Mesendoderm (in vitro differentiated cells): ENCODE measurements at regions not wholly inside any gene's neighbourhood (a gene's known extent, or its start where the extent isn't known, plus 50 kb on each side); places are given as distances from the start of the nearest gene placed in this dataset.
A peak's percentile ranks its signal among the peaks of the same experiment; 100 is the strongest.
"Not testable (repeated sequence)": the region's sequence is repeated elsewhere in the genome, so short reads cannot be mapped to it uniquely, and the experiment has no call there.

Experiments
- DNase-seq: peaks from one replicate; pipeline ENCODE4 v3.0.0; 2013
- H2AK5ac ChIP-seq: 2 replicates; pipeline ENCODE4 v1.6.1; 2013; ENCODE audit warnings: low read length, inconsistent platforms
- H2BK120ac ChIP-seq: 2 replicates; pipeline ENCODE4 v1.6.1; 2013; ENCODE audit warnings: low read depth, mild to moderate bottlenecking, low read length, moderate library complexity, mixed read lengths
- H2BK15ac ChIP-seq: replicated peaks from 2 replicates; pipeline ENCODE4 v1.6.1; 2013; ENCODE audit warnings: low read depth, mild to moderate bottlenecking, moderate library complexity
- H2BK5ac ChIP-seq: 2 replicates; pipeline ENCODE4 v1.6.1; 2013; ENCODE audit warnings: low read length, inconsistent platforms
- H3K18ac ChIP-seq: 2 replicates; pipeline ENCODE4 v1.6.1; 2013; ENCODE audit warnings: mild to moderate bottlenecking, low read length, mixed read lengths
- H3K23ac ChIP-seq: one replicate; pipeline ENCODE4 v1.6.1; 2013; ENCODE audit warnings: low read length
- H3K27ac ChIP-seq: 2 replicates; pipeline ENCODE4 v1.5.1; 2013; ENCODE audit warnings: low read depth, mild to moderate bottlenecking, inconsistent platforms, low read length, moderate library complexity
- H3K27me3 ChIP-seq: 2 replicates; pipeline ENCODE4 v1.6.1; 2013; ENCODE audit warnings: low read length, control low read depth, mild to moderate bottlenecking, inconsistent platforms; ENCODE audit not compliant: insufficient read depth, poor library complexity
- H3K36me3 ChIP-seq: 2 replicates; pipeline ENCODE4 v1.6.1; 2013; ENCODE audit warnings: low read length, inconsistent platforms; ENCODE audit not compliant: control insufficient read depth, insufficient read depth
- H3K4ac ChIP-seq: one replicate; pipeline ENCODE4 v1.6.1; 2013; ENCODE audit warnings: low read depth, mild to moderate bottlenecking, low read length, moderate library complexity
- H3K4me1 ChIP-seq: 2 replicates; pipeline ENCODE4 v1.6.1; 2013; ENCODE audit warnings: low read depth, low read length, inconsistent platforms; ENCODE audit not compliant: control insufficient read depth
- H3K4me2 ChIP-seq: 2 replicates; pipeline ENCODE4 v1.6.1; 2013; ENCODE audit warnings: low read length
- H3K4me3 ChIP-seq: 2 replicates; pipeline ENCODE4 v1.5.1; 2013; ENCODE audit warnings: mild to moderate bottlenecking, low read length
- H3K56ac ChIP-seq: one replicate; pipeline ENCODE4 v1.6.1; 2013; ENCODE audit warnings: low read length
- H3K79me1 ChIP-seq: 2 replicates; pipeline ENCODE4 v1.6.1; 2013; ENCODE audit warnings: low read length, inconsistent platforms
- H3K79me2 ChIP-seq: 2 replicates; pipeline ENCODE4 v1.6.1; 2013; ENCODE audit warnings: mild to moderate bottlenecking, low read length; ENCODE audit not compliant: control insufficient read depth, insufficient read depth
- H3K9ac ChIP-seq: 2 replicates; pipeline ENCODE4 v1.6.1; 2013; ENCODE audit warnings: low read length, inconsistent platforms
- H4K5ac ChIP-seq: one replicate; pipeline ENCODE4 v1.6.1; 2013; ENCODE audit warnings: low read length
- H4K8ac ChIP-seq: one replicate; pipeline ENCODE4 v1.6.1; 2013; ENCODE audit warnings: low read depth, mild to moderate bottlenecking, control low read depth, low read length, moderate library complexity
- WGBS: extraction: QIAGEN DNeasy Blood & Tissue Kit; methylation state at CpG from one replicate; pipeline ENCODE4 v1.1.7; 2013; ENCODE audit warnings: low lambda C conversion rate, missing lambda C conversion rate; ENCODE audit not compliant: insufficient coverage; ENCODE audit errors: extremely low coverage; 5-methylcytosine and 5-hydroxymethylcytosine counted together

GRCh38 chr2:13413989-13414388 is 697.3 kb downstream of the TRIB2 start:
- H3K79me2 ChIP-seq, result no peaks in the 10 kb centered on the region
- no peaks in the 10 kb centered on the region for H3K27me3 ChIP-seq
- no peak overlapping the region for H3K4ac ChIP-seq
- H2AK5ac ChIP-seq, result no peak overlapping the region
- no CpG with 5 or more reads among the region's 1 CpG for WGBS
- no peak overlapping the region for H3K4me3 ChIP-seq
- H3K9ac ChIP-seq, result no peak overlapping the region
- no peaks in the 10 kb centered on the region for H3K36me3 ChIP-seq
- peak; percentile 52 for DNase-seq
- H3K23ac ChIP-seq, result no peak overlapping the region
- no peaks in the 10 kb centered on the region for H3K4me1 ChIP-seq
- no peak overlapping the region for H2BK120ac ChIP-seq
- H2BK5ac ChIP-seq, result no peak overlapping the region
- no peak overlapping the region for H4K5ac ChIP-seq
- H2BK15ac ChIP-seq, result no peak overlapping the region
- no peaks in the 10 kb centered on the region for H3K79me1 ChIP-seq
- H3K18ac ChIP-seq, result no peak overlapping the region
- H4K8ac ChIP-seq, result no peak overlapping the region
- H3K56ac ChIP-seq, result no peak overlapping the region
- no peak overlapping the region for H3K27ac ChIP-seq
- no peak overlapping the region for H3K4me2 ChIP-seq

DNA sequence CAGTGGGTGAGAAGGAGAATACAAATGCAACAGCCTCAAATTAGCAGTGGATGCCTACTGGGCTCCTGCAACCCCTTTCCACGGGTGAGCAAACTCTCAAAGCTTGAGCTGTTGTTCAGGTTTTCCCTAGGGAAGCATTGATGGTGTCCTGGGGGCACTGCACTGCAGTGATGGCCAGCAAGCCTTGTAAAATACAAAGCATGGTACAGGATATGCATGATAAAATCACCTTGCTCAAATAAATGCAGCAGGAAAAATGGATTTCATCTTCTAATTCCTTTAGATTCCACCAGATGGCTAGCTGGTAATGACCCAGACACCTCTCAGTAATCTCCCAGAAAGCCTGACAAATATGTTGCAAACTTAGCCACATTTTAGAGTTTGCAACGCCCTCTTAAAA is 698.2 kb downstream of the TRIB2 start:
- Histone ChIP-seq H2BK15ac (no peak overlapping the region), H3K23ac (no peak overlapping the region), H2AK5ac (no peak overlapping the region), H3K4me3 (no peak overlapping the region), H3K4me1 (no peaks in the 10 kb centered on the region), H4K8ac (no peak overlapping the region), H3K79me1 (no peaks in the 10 kb centered on the region), H3K27me3 (no peaks in the 10 kb centered on the region), H3K27ac (no peak overlapping the region), H2BK120ac (no peak overlapping the region), H3K18ac (no peak overlapping the region), H3K9ac (no peak overlapping the region), H3K4me2 (no peak overlapping the region), H3K4ac (no peak overlapping the region), H3K79me2 (no peaks in the 10 kb centered on the region), H2BK5ac (no peak overlapping the region), H4K5ac (no peak overlapping the region), H3K56ac (no peak overlapping the region), H3K36me3 (no peaks in the 10 kb centered on the region)
- no peak for DNase-seq
- WGBS, result no CpG with 5 or more reads among the region's 2 CpGs

DNA sequence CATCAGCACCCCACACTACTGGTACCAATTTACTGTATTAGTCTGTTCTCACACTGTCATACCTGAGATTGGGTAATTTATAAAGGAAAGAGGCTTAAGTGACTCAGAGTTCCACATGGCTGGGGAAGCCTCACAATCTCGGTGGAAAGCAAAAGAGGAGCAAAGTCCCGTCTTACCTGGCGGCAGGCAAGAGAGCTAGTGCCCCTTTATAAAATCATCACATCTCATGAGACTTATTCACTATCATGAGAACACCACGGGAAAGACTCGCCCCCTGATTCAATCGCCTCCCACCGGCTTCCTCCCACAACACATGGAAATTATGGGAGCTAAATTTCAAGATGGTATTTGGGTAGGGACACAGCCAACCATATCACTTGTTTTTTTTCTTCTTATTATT is 717.2 kb downstream of the TRIB2 start:
- H3K27me3 ChIP-seq, result no peaks in the 10 kb centered on the region
- H3K4ac ChIP-seq, result no peak overlapping the region
- H2BK15ac ChIP-seq, result no peak overlapping the region
- no peaks in the 10 kb centered on the region for H3K4me1 ChIP-seq
- H2BK120ac ChIP-seq, result no peak overlapping the region
- H3K36me3 ChIP-seq, result no peaks in the 10 kb centered on the region
- no peak overlapping the region for H4K8ac ChIP-seq
- H3K18ac ChIP-seq, result no peak overlapping the region
- DNase-seq, result no peak
- no peaks in the 10 kb centered on the region for H3K79me2 ChIP-seq
- H3K4me2 ChIP-seq, result no peak overlapping the region
- no peaks in the 10 kb centered on the region for H3K79me1 ChIP-seq
- no peak overlapping the region for H3K23ac ChIP-seq
- no peak overlapping the region for H3K27ac ChIP-seq
- H3K4me3 ChIP-seq, result no peak overlapping the region
- no peak overlapping the region for H3K56ac ChIP-seq
- no peak overlapping the region for H2BK5ac ChIP-seq
- WGBS, result no CpG with 5 or more reads among the region's 7 CpGs
- no peak overlapping the region for H2AK5ac ChIP-seq
- H4K5ac ChIP-seq, result no peak overlapping the region
- no peak overlapping the region for H3K9ac ChIP-seq

GRCh38 chr2:13443554-13444261 is 727.0 kb downstream of the TRIB2 start:
- not testable (repeated sequence) for H3K27ac ChIP-seq, H3K56ac ChIP-seq, H2AK5ac ChIP-seq, H3K23ac ChIP-seq, H3K4ac ChIP-seq, H3K4me3 ChIP-seq, H4K5ac ChIP-seq, H2BK120ac ChIP-seq, DNase-seq, H3K4me2 ChIP-seq, H3K36me3 ChIP-seq, H3K79me1 ChIP-seq, H3K9ac ChIP-seq, H3K18ac ChIP-seq, H4K8ac ChIP-seq, H3K27me3 ChIP-seq, H3K4me1 ChIP-seq, H2BK15ac ChIP-seq, H3K79me2 ChIP-seq, H2BK5ac ChIP-seq
- no CpG with 5 or more reads among the region's 4 CpGs for WGBS

DNA sequence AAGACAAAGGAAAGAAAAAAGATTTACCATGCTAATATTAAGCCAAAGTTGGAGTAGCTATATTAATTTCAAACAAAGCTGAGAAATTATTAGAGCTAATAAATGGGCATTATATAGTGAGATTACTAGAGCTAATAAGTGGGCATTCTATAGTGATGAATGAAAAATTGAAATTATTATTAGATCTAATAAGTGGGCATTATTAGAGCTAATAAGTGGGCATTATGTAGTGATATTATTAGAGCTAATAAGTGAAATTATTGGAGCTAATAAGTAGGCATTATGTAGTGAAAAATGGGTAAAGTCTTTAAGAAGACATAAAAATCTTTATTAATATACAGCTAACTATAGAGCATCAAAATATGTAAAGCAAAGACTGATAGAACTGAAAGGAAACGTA is 745.7 kb downstream of the TRIB2 start:
- Histone ChIP-seq H3K9ac (no peak overlapping the region), H2BK5ac (no peak overlapping the region), H3K4me1 (no peaks in the 10 kb centered on the region), H3K27ac (no peak overlapping the region), H2AK5ac (no peak overlapping the region), H2BK15ac (no peak overlapping the region), H3K18ac (no peak overlapping the region), H3K56ac (no peak overlapping the region), H3K79me2 (no peaks in the 10 kb centered on the region), H4K5ac (no peak overlapping the region), H3K79me1 (no peaks in the 10 kb centered on the region), H3K27me3 (no peaks in the 10 kb centered on the region), H3K4me3 (no peak overlapping the region), H4K8ac (no peak overlapping the region), H3K4ac (no peak overlapping the region), H3K4me2 (no peak overlapping the region), H3K36me3 (no peaks in the 10 kb centered on the region), H3K23ac (no peak overlapping the region), H2BK120ac (no peak overlapping the region)
- WGBS, result no CpG with 5 or more reads among the region's 1 CpG
- DNase-seq, result no peak

DNA sequence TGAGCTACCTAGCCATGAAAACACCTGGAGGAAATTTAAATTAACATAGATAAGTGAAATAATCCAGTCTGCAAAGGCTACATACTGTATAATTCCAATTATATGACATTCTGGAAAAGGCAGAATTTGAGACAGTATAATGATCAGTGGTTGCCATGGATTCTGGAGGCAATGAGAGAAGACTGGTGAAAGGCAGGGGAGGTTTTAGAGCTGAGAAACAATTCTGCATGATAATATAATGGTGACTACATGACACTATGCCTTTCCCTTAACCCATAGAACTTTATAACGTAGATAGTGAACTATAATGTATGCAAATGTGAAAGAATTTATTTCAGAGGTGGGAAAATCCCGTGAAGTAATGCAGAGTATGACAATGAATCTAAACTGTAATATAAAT is 749.3 kb downstream of the TRIB2 start:
- no peak overlapping the region for H2BK5ac ChIP-seq
- H2AK5ac ChIP-seq, result no peak overlapping the region
- no peak overlapping the region for H4K8ac ChIP-seq
- H3K4ac ChIP-seq, result no peak overlapping the region
- H2BK120ac ChIP-seq, result no peak overlapping the region
- DNase-seq, result no peak
- no peak overlapping the region for H4K5ac ChIP-seq
- H3K9ac ChIP-seq, result no peak overlapping the region
- no peak overlapping the region for H3K23ac ChIP-seq
- no CpG with 5 or more reads among the region's 2 CpGs for WGBS
- no peak overlapping the region for H3K27ac ChIP-seq
- no peak overlapping the region for H2BK15ac ChIP-seq
- no peak overlapping the region for H3K56ac ChIP-seq
- H3K79me2 ChIP-seq, result no peaks in the 10 kb centered on the region
- H3K4me2 ChIP-seq, result no peak overlapping the region
- no peaks in the 10 kb centered on the region for H3K79me1 ChIP-seq
- no peaks in the 10 kb centered on the region for H3K27me3 ChIP-seq
- H3K36me3 ChIP-seq, result no peaks in the 10 kb centered on the region
- H3K4me1 ChIP-seq, result no peaks in the 10 kb centered on the region
- no peak overlapping the region for H3K4me3 ChIP-seq
- no peak overlapping the region for H3K18ac ChIP-seq
